A549 (cell line): ENCODE measurements at regions not wholly inside any gene's neighbourhood (a gene's known extent, or its start where the extent isn't known, plus 50 kb on each side); places are given as distances from the start of the nearest gene placed in this dataset.
A peak's percentile ranks its signal among the peaks of the same experiment; 100 is the strongest.

Source experiments
- ATAC-seq, 2 experiments: fragments of 200-7000 bp in 1 of 2; fragments of >200 bp in 1 of 2; cut with Nextera tagmentation in 1 of 2; cut with Tn5 transposase in 1 of 2; 3 replicates each; pipeline versions ENCODE4 v1.8.0 to v1.9.1; 2018 to 2020; ENCODE audit warnings: mild to moderate bottlenecking in 1 of 2, moderate library complexity in 1 of 2
- CTCF ChIA-PET: fragments of 300-600 bp; sonication (Branson Sonifier 250); formaldehyde crosslinking; extraction: SDS; loops from one replicate; lab custom pipeline; 2021; ENCODE audit warnings: antibody characterized with exemption, inconsistent platforms; lab: Yijun Ruan, JAX
- POLR2A ChIA-PET: fragments of 350-600 bp; formaldehyde crosslinking; extraction: SDS; loops from one replicate; lab custom pipeline; 2021; ENCODE audit warnings: antibody characterized with exemption, inconsistent platforms; lab: Yijun Ruan, JAX
- DNase-seq, 2 experiments: peaks; one replicate each; pipeline versions ENCODE4 v3.0.0 to v3.0.0-alpha.2; 2011 to 2016; ENCODE audit warnings: low read depth in 1 of 2, low spot score in 1 of 2
- FAIRE-seq: peaks from 2 replicates; lab custom pipeline; 2011; peaks lifted over from hg19 to GRCh38; lab: Jason Lieb, UNC
- H3K27ac ChIP-seq, 2 experiments: fragments of >200 bp; sonication (Bioruptor Twin); formaldehyde crosslinking; 3 replicates each; pipeline ENCODE4 v1.5.1; 2016 to 2017
- H3K4me1 ChIP-seq: fragments of >200 bp; sonication (Bioruptor Twin); formaldehyde crosslinking; 3 replicates; pipeline ENCODE4 v1.6.1; 2016
- H3K4me2 ChIP-seq: fragments of >200 bp; sonication (Bioruptor Twin); formaldehyde crosslinking; 3 replicates; pipeline ENCODE4 v1.6.1; 2016
- H3K4me3 ChIP-seq: fragments of >200 bp; sonication (Bioruptor Twin); formaldehyde crosslinking; 3 replicates; pipeline ENCODE4 v1.5.1; 2016
- H3K9me3 ChIP-seq: fragments of >200 bp; sonication (Bioruptor Twin); formaldehyde crosslinking; 3 replicates; pipeline ENCODE4 v1.6.1; 2016
- CBX2 ChIP-seq: fragments of 200-600 bp; sonication (generic); IDR thresholded peaks from 2 replicates; pipeline ENCODE4 v1.6.1; 2016; ENCODE audit warnings: low read depth, mild to moderate bottlenecking, borderline replicate concordance
- EHF ChIP-seq: fragments of 250-450 bp; sonication (Bioruptor Pico); IDR thresholded peaks from 2 replicates; pipeline ENCODE4 v1.5.0; 2020; ENCODE audit warnings: mild to moderate bottlenecking
- EHMT2 ChIP-seq: fragments of 200-600 bp; sonication (generic); IDR thresholded peaks from 2 replicates; pipeline ENCODE4 v1.6.1; 2016; ENCODE audit warnings: antibody characterized with exemption, low read depth, mild to moderate bottlenecking, moderate library complexity
- ELK1 ChIP-seq: fragments of 150-350 bp; IDR thresholded peaks from 2 replicates; pipeline ENCODE4 v1.6.1; 2014; ENCODE audit warnings: low read depth, mild to moderate bottlenecking, low read length
- ESRRA ChIP-seq: fragments of 150-350 bp; IDR thresholded peaks from 2 replicates; pipeline ENCODE4 v1.6.1; 2014; ENCODE audit warnings: mild to moderate bottlenecking, low read length, borderline replicate concordance
- FOSB ChIP-seq: fragments of 250-450 bp; sonication (Bioruptor Pico); IDR thresholded peaks from 2 replicates; pipeline ENCODE4 v1.5.0; 2020; ENCODE audit warnings: mild to moderate bottlenecking, moderate library complexity
- HEYL ChIP-seq: fragments of 250-450 bp; sonication (Bioruptor Pico); IDR thresholded peaks from 2 replicates; pipeline ENCODE4 v1.8.0; 2021; ENCODE audit warnings: mild to moderate bottlenecking, moderate library complexity
- HMGXB4 ChIP-seq: fragments of 250-450 bp; sonication (Bioruptor Pico); IDR thresholded peaks from 2 replicates; pipeline ENCODE4 v1.5.0; 2021; ENCODE audit warnings: mild to moderate bottlenecking, moderate library complexity, borderline replicate concordance
- JUN ChIP-seq, 2 experiments: fragments of >200 bp; sonication (Bioruptor Twin); formaldehyde crosslinking; IDR thresholded peaks; 2 replicates in 1 of 2; 3 replicates in 1 of 2; pipeline ENCODE4 v1.6.1; 2016 to 2017
- JUNB ChIP-seq: fragments of >200 bp; sonication (Bioruptor Twin); formaldehyde crosslinking; IDR thresholded peaks from 2 replicates; pipeline ENCODE4 v1.6.1; 2016
- MAFK ChIP-seq: fragments of 450-650 bp; IDR thresholded peaks from 2 replicates; pipeline ENCODE4 v1.6.1; 2014; ENCODE audit not compliant: partially characterized antibody
- MAZ ChIP-seq: fragments of 150-350 bp; IDR thresholded peaks from 2 replicates; pipeline ENCODE4 v1.6.1; 2014; ENCODE audit warnings: antibody characterized with exemption, low read depth, low read length, borderline replicate concordance
- NPAS2 ChIP-seq: fragments of 250-450 bp; sonication (Bioruptor Pico); IDR thresholded peaks from 2 replicates; pipeline ENCODE4 v1.8.0; 2022; ENCODE audit warnings: mild to moderate bottlenecking, moderate library complexity, borderline replicate concordance
- PBX3 ChIP-seq: IDR thresholded peaks from 2 replicates; pipeline ENCODE4 v1.6.1; 2012
- PHF8 ChIP-seq: fragments of 200-600 bp; sonication (generic); IDR thresholded peaks from 2 replicates; pipeline ENCODE4 v1.6.1; 2016; ENCODE audit warnings: low read depth, mild to moderate bottlenecking, antibody characterized with exemption, moderate library complexity, borderline replicate concordance
- POLR2A ChIP-seq: IDR thresholded peaks from 2 replicates; pipeline ENCODE4 v1.6.1; 2012; ENCODE audit warnings: mild to moderate bottlenecking, low read length
- RAD21 ChIP-seq, 2 experiments: fragments of >200 bp in 1 of 2; sonication (Bioruptor Twin) in 1 of 2; formaldehyde crosslinking in 1 of 2; IDR thresholded peaks in 1 of 2; conservative IDR thresholded peaks in 1 of 2; 2 replicates in 1 of 2; 3 replicates in 1 of 2; pipeline ENCODE4 v1.6.1; 2012 to 2018; ENCODE audit warnings: inconsistent platforms in 1 of 2
- RARB ChIP-seq: fragments of 250-450 bp; sonication (Bioruptor Pico); IDR thresholded peaks from 2 replicates; pipeline ENCODE4 v1.8.0; 2021; ENCODE audit warnings: mild to moderate bottlenecking, moderate library complexity
- RCOR1 ChIP-seq: fragments of 150-350 bp; IDR thresholded peaks from 2 replicates; pipeline ENCODE4 v1.6.1; 2014; ENCODE audit warnings: antibody characterized with exemption, low read length, low read depth
- TFCP2L1 ChIP-seq: fragments of 250-450 bp; sonication (Bioruptor Pico); IDR thresholded peaks from 2 replicates; pipeline ENCODE4 v1.5.0; 2021; ENCODE audit warnings: mild to moderate bottlenecking
- ZFP36 ChIP-seq: fragments of 450-650 bp; IDR thresholded peaks from 2 replicates; pipeline ENCODE4 v1.6.1; 2014; ENCODE audit warnings: borderline replicate concordance; ENCODE audit not compliant: partially characterized antibody
- ZNF302 ChIP-seq: fragments of 250-450 bp; sonication (Bioruptor Pico); IDR thresholded peaks from 2 replicates; pipeline ENCODE4 v1.9.0; 2021; ENCODE audit warnings: inconsistent platforms, mild to moderate bottlenecking, moderate library complexity
- ZSCAN20 ChIP-seq: fragments of 250-450 bp; sonication (Bioruptor Pico); IDR thresholded peaks from 2 replicates; pipeline ENCODE4 v1.8.0; 2022; ENCODE audit warnings: mild to moderate bottlenecking, moderate library complexity
- WGBS: methylation state at CpG from one replicate; pipeline ENCODE4 v1.1.6; 2017; ENCODE audit errors: missing lambda C conversion rate; 5-methylcytosine and 5-hydroxymethylcytosine counted together

- no peak overlapping the region for H3K27ac ChIP-seq
- no peak for TF ChIP-seq RCOR1
- no peak for TF ChIP-seq RARB
- TF ChIP-seq EHF (CRISPR knock-in tag), result no peak
- TF ChIP-seq PBX3, result no peak
- TF ChIP-seq ZNF302 (CRISPR knock-in tag), result no peak
- TF ChIP-seq ELK1, result no peak
- no peak for TF ChIP-seq HMGXB4 (CRISPR knock-in tag)
- no peak for TF ChIP-seq ZFP36
- TF ChIP-seq CBX2, result no peak
- TF ChIP-seq MAZ, result no peak
- TF ChIP-seq, all 56 proteins: peak for 0
- ChIA-PET CTCF (interaction anchor here (0.5 to 6.0 kb wide), 3 partner anchors 11 to 590 kb away, joined by 3 to 37 read pairs (median 5); no protein-coding TSS in a partner anchor), POLR2A (no interaction called here)
- H3K9me3 ChIP-seq, result no peaks in the 10 kb centered on the region
- FAIRE-seq (no peak), DNase-seq (peak; percentile 13 to 20), ATAC-seq (peak in 1 of 2 experiments; percentile 60; a peak in 3 of 6 replicates)
- no peak overlapping the region for H3K4me2 ChIP-seq
- H3K4me1 ChIP-seq, result no peaks in the 10 kb centered on the region
- no peak overlapping the region for H3K4me3 ChIP-seq
- 14% methylated on average over 4 of the region's 4 CpGs for WGBS
Observed at GRCh38 chr16:51971184-51971583, 575.8 kb downstream of the TOX3 start.

GRCh38 chr16:51968749-51969148, 578.2 kb downstream of the TOX3 start:
- no peaks in the 10 kb centered on the region for H3K9me3 ChIP-seq
- ChIA-PET CTCF (interaction anchor here (6.0 kb wide), 1 partner anchor 14 kb away, joined by 37 read pairs; no protein-coding TSS in a partner anchor), POLR2A (no interaction called here)
- H3K27ac ChIP-seq, result no peak overlapping the region
- WGBS, result 3% methylated on average over 1 of the region's 1 CpG
- ATAC-seq (no peak), FAIRE-seq (no peak), DNase-seq (no peak)
- no peak overlapping the region for H3K4me3 ChIP-seq
- no peak overlapping the region for H3K4me2 ChIP-seq
- H3K4me1 ChIP-seq, result no peaks in the 10 kb centered on the region
- TF ChIP-seq NPAS2 (CRISPR knock-in tag), result no peak
- TF ChIP-seq JUNB, result no peak
- no peak for TF ChIP-seq MAFK
- no peak for TF ChIP-seq POLR2A
- no peak for TF ChIP-seq EHMT2
- TF ChIP-seq JUN (IDR thresholded peaks at IDR 0.05), result no peak
- no peak for TF ChIP-seq ZSCAN20 (CRISPR knock-in tag)
- no peak for TF ChIP-seq RAD21 (conservative IDR thresholded peaks at IDR 0.05 in 1 of 2, IDR thresholded peaks at IDR 0.05 in 1 of 2)
- TF ChIP-seq ESRRA, result no peak
- no peak for TF ChIP-seq HEYL (CRISPR knock-in tag)
- no peak for TF ChIP-seq TFCP2L1
- TF ChIP-seq FOSB (CRISPR knock-in tag), result no peak
- TF ChIP-seq PBX3, result no peak
- TF ChIP-seq PHF8, result no peak
